SK-N-SH (cell line): ENCODE measurements at regions not wholly inside any gene's neighbourhood (a gene's known extent, or its start where the extent isn't known, plus 50 kb on each side); places are given as distances from the start of the nearest gene placed in this dataset.

Source experiments
- CTCF ChIA-PET: fragments of 300-600, 350-600 bp; formaldehyde crosslinking; extraction: SDS; loops from one replicate; lab custom pipeline; 2021; lab: Yijun Ruan, JAX
- POLR2A ChIA-PET: fragments of 350-600 bp; sonication (Branson Sonifier 250); formaldehyde crosslinking; extraction: SDS; loops from one replicate; lab custom pipeline; 2020; ENCODE audit warnings: antibody characterized with exemption, inconsistent platforms; lab: Yijun Ruan, JAX
- DNase-seq: peaks from one replicate; pipeline ENCODE4 v3.0.0; 2012
- H2AFZ ChIP-seq: fragments of 200-600 bp; sonication (generic); 2 replicates; pipeline ENCODE4 v1.8.1; 2016; ENCODE audit warnings: antibody characterized with exemption, mild to moderate bottlenecking, low read depth
- H3F3A ChIP-seq: fragments of 200-600 bp; sonication (generic); replicated peaks from 2 replicates; pipeline ENCODE3; 2016; ENCODE audit warnings: antibody characterized with exemption, mild to moderate bottlenecking; ENCODE audit not compliant: insufficient read depth
- H3K27ac ChIP-seq, 2 experiments: fragments of 200-500 bp in 1 of 2; fragments of 200-600 bp in 1 of 2; sonication (Bioruptor generic) in 1 of 2; sonication (generic), shearing (Covaris generic) in 1 of 2; 2 replicates each; pipeline versions ENCODE4 v1.5.1 to v1.6.1; 2014 to 2016; ENCODE audit warnings: low read depth in 2 of 2, inconsistent platforms in 1 of 2, low read length in 1 of 2, mild to moderate bottlenecking in 1 of 2, mixed read lengths in 1 of 2
- H3K27me3 ChIP-seq: fragments of 200-600 bp; sonication (generic), shearing (Covaris generic); 2 replicates; pipeline ENCODE4 v1.6.1; 2016; ENCODE audit warnings: mixed run types; ENCODE audit not compliant: insufficient read depth
- H3K36me3 ChIP-seq, 2 experiments: fragments of 200-500 bp in 1 of 2; fragments of 200-600 bp in 1 of 2; sonication (Bioruptor generic) in 1 of 2; sonication (generic) in 1 of 2; replicated peaks in 1 of 2; 2 replicates each; pipeline versions ENCODE3 to v1.5.1; 2014 to 2016; ENCODE audit warnings: low read length in 1 of 2, mild to moderate bottlenecking in 1 of 2; ENCODE audit not compliant: insufficient read depth in 2 of 2, control insufficient read depth in 1 of 2
- H3K4me1 ChIP-seq, 2 experiments: fragments of 200-500 bp in 1 of 2; fragments of 200-600 bp in 1 of 2; sonication (Bioruptor generic) in 1 of 2; sonication (generic), shearing (Covaris generic) in 1 of 2; 2 replicates each; pipeline versions ENCODE4 v1.5.1 to v1.6.1; 2014 to 2016; ENCODE audit warnings: low read depth in 1 of 2, low read length in 1 of 2, mixed run types in 1 of 2; ENCODE audit not compliant: insufficient read depth in 2 of 2, control insufficient read depth in 1 of 2
- H3K4me2 ChIP-seq: fragments of 200-600 bp; sonication (generic), shearing (Covaris generic); 2 replicates; pipeline ENCODE4 v1.6.1; 2017; ENCODE audit warnings: mixed run types
- H3K4me3 ChIP-seq, 2 experiments: fragments of 200-500 bp in 1 of 2; fragments of 200-600 bp in 1 of 2; sonication (Bioruptor generic) in 1 of 2; sonication (generic), shearing (Covaris generic) in 1 of 2; 2 replicates each; pipeline versions ENCODE4 v1.5.1 to v1.8.1; 2014 to 2016; ENCODE audit warnings: low read depth in 2 of 2, inconsistent platforms in 1 of 2, low read length in 1 of 2, mild to moderate bottlenecking in 1 of 2, mixed read lengths in 1 of 2, moderate library complexity in 1 of 2
- H3K79me2 ChIP-seq: fragments of 200-600 bp; sonication (generic); 2 replicates; pipeline ENCODE4 v1.8.1; 2017; ENCODE audit warnings: mild to moderate bottlenecking; ENCODE audit not compliant: insufficient read depth
- H3K9ac ChIP-seq: fragments of 200-600 bp; sonication (generic); 2 replicates; pipeline ENCODE4 v1.6.1; 2017; ENCODE audit warnings: mixed run types
- H3K9me2 ChIP-seq: fragments of 200-600 bp; sonication (generic); 2 replicates; pipeline ENCODE4 v1.6.1; 2017; ENCODE audit warnings: mixed run types
- H3K9me3 ChIP-seq: fragments of 200-600 bp; sonication (generic); 2 replicates; pipeline ENCODE4 v1.6.1; 2017; ENCODE audit warnings: mixed run types, mild to moderate bottlenecking, moderate library complexity
- H4K20me1 ChIP-seq: fragments of 200-600 bp; sonication (generic); 2 replicates; pipeline ENCODE4 v1.6.1; 2017; ENCODE audit warnings: mild to moderate bottlenecking, mixed run types; ENCODE audit not compliant: insufficient read depth
- CHD2 ChIP-seq: fragments of 150-350 bp; IDR thresholded peaks from 2 replicates; pipeline ENCODE4 v1.6.1; 2018; ENCODE audit warnings: low read length; ENCODE audit not compliant: partially characterized antibody
- ELF1 ChIP-seq: IDR thresholded peaks from 2 replicates; pipeline ENCODE4 v1.4.0; 2012
- EZH2phosphoT487 ChIP-seq: fragments of 200-600 bp; sonication (generic); IDR thresholded peaks from 2 replicates; pipeline ENCODE4 v1.6.1; 2017; ENCODE audit warnings: low read depth, mixed run types, mild to moderate bottlenecking, antibody characterized with exemption, moderate library complexity, borderline replicate concordance
- FOSL2 ChIP-seq: IDR thresholded peaks from 2 replicates; pipeline ENCODE4 v1.4.0; 2012; ENCODE audit warnings: low read depth, mild to moderate bottlenecking, moderate library complexity, borderline replicate concordance
- GABPA ChIP-seq: IDR thresholded peaks from 2 replicates; pipeline ENCODE4 v1.4.0; 2012; ENCODE audit warnings: low read depth, mild to moderate bottlenecking
- GATA2 ChIP-seq: sonication (generic); formaldehyde crosslinking; IDR thresholded peaks from 2 replicates; pipeline ENCODE4 v1.5.0; 2020; ENCODE audit warnings: mild to moderate bottlenecking, missing genetic modification reagents
- JUND ChIP-seq: IDR thresholded peaks from 2 replicates; pipeline ENCODE4 v1.4.0; 2012
- MAX ChIP-seq: IDR thresholded peaks from 2 replicates; pipeline ENCODE4 v1.4.0; 2012; ENCODE audit warnings: low read depth
- MEF2A ChIP-seq: IDR thresholded peaks from 2 replicates; pipeline ENCODE4 v1.4.0; 2012; ENCODE audit warnings: low read depth, borderline replicate concordance
- MXI1 ChIP-seq: IDR thresholded peaks from 2 replicates; pipeline ENCODE4 v1.6.1; 2012; ENCODE audit warnings: mild to moderate bottlenecking, low read depth, low read length, improper control_type of control experiment
- POLR2AphosphoS5 ChIP-seq: IDR thresholded peaks from 2 replicates; pipeline ENCODE4 v1.6.1; 2012; ENCODE audit warnings: low read depth, low read length
- REST ChIP-seq: IDR thresholded peaks from 2 replicates; pipeline ENCODE4 v1.6.1; 2012; ENCODE audit warnings: mild to moderate bottlenecking, low read depth, low read length, moderate library complexity
- SIN3A ChIP-seq: IDR thresholded peaks from 2 replicates; pipeline ENCODE4 v1.6.1; 2012; ENCODE audit warnings: low read depth, mild to moderate bottlenecking, low read length, moderate library complexity, borderline replicate concordance
- SMC3 ChIP-seq: IDR thresholded peaks from 2 replicates; pipeline ENCODE4 v1.6.1; 2012; ENCODE audit warnings: low read depth, low read length, improper control_type of control experiment
- TCF12 ChIP-seq: IDR thresholded peaks from 2 replicates; pipeline ENCODE4 v1.4.0; 2012
- TEAD4 ChIP-seq: IDR thresholded peaks from 2 replicates; pipeline ENCODE4 v1.4.0; 2012; ENCODE audit warnings: mild to moderate bottlenecking, borderline replicate concordance; ENCODE audit not compliant: insufficient read depth
- ZBTB33 ChIP-seq: IDR thresholded peaks from 2 replicates; pipeline ENCODE4 v1.4.0; 2012; ENCODE audit warnings: low read depth, borderline replicate concordance
- WGBS: methylation state at CpG from one replicate; pipeline ENCODE4 v1.1.6; 2017; ENCODE audit warnings: low lambda C conversion rate; 5-methylcytosine and 5-hydroxymethylcytosine counted together
- TF ChIP-seq, protein P1 (sequence below): fragments of 150-350 bp; IDR thresholded peaks from 2 replicates; pipeline ENCODE4 v1.6.1; 2016; ENCODE audit warnings: mild to moderate bottlenecking, low read depth, low read length

GRCh38 chr2:37826611-37827010 lies 98.5 kb upstream of the RMDN2 start:
- no peaks in the 10 kb centered on the region for H3K79me2 ChIP-seq
- H3K27me3 ChIP-seq: no peaks in the 10 kb centered on the region
- no peak overlapping the region for H2AFZ ChIP-seq
- CTCF ChIA-PET: interaction anchor here (0.8 to 18.8 kb wide), 9 partner anchors 9 to 430 kb away, joined by 3 to 247 read pairs (median 3); no protein-coding TSS in a partner anchor
- H4K20me1 ChIP-seq: no peaks in the 10 kb centered on the region
- DNase-seq: no peak
- no peak overlapping the region for H3K4me3 ChIP-seq
- no peaks in the 10 kb centered on the region for H3K36me3 ChIP-seq
- H3K9me2 ChIP-seq: no peaks in the 10 kb centered on the region
- H3K4me1 ChIP-seq: peaks cover 11 to 21% of the 10 kb centered on the region in 2 experiments; a peak in 3 of 4 replicates
- H3F3A ChIP-seq: peaks cover 10% of the 10 kb centered on the region
- no peak overlapping the region for H3K9ac ChIP-seq
- TF ChIP-seq ZBTB33 (no peak), MAX (no peak), EZH2phosphoT487 (no peak), GABPA (no peak), GATA2 (CRISPR knock-in tag) (no peak), CHD2 (no peak), POLR2AphosphoS5 (no peak), MXI1 (no peak), TEAD4 (no peak), ELF1 (no peak), TCF12 (no peak), FOSL2 (no peak)
- TF ChIP-seq, protein P1, sequence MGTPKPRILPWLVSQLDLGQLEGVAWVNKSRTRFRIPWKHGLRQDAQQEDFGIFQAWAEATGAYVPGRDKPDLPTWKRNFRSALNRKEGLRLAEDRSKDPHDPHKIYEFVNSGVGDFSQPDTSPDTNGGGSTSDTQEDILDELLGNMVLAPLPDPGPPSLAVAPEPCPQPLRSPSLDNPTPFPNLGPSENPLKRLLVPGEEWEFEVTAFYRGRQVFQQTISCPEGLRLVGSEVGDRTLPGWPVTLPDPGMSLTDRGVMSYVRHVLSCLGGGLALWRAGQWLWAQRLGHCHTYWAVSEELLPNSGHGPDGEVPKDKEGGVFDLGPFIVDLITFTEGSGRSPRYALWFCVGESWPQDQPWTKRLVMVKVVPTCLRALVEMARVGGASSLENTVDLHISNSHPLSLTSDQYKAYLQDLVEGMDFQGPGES: no peak
- 95% methylated on average over 4 of the region's 4 CpGs for WGBS
- no peak overlapping the region for H3K27ac ChIP-seq
- POLR2A ChIA-PET: no interaction called here
- H3K4me2 ChIP-seq: no peak overlapping the region
- no peaks in the 10 kb centered on the region for H3K9me3 ChIP-seq

DNA sequence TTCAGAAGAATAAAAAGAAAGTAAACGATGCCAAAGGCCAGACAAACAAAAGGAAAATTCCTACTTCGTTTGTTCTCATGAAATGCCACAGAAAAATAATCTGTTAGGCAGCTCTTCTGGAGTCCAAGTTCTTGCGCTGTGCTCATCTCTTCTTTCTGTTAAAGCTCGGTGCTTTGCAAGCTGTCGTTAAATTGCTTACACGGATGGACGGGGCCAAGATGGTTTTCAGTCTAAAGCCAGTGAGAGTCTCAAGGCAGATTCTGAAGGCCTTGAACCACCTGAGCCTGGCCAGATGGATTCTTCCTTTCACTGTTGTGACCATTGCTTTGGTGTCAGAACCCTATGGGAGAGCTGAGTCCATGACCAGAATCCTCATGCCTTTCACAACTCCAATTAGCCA lies 97.6 kb upstream of the RMDN2 start:
- Histone ChIP-seq H3K79me2 (no peaks in the 10 kb centered on the region), H4K20me1 (no peaks in the 10 kb centered on the region), H3F3A (peaks cover 6% of the 10 kb centered on the region), H3K4me3 (no peak overlapping the region), H3K36me3 (no peaks in the 10 kb centered on the region), H3K9ac (no peak overlapping the region), H3K4me1 (peaks cover 17 to 20% of the 10 kb centered on the region in 2 experiments), H3K4me2 (no peak overlapping the region), H2AFZ (no peak overlapping the region), H3K9me2 (no peaks in the 10 kb centered on the region), H3K9me3 (no peaks in the 10 kb centered on the region), H3K27ac (peak overlapping the region; percentile 47 to 83; a peak in 1 of 4 replicates), H3K27me3 (no peaks in the 10 kb centered on the region)
- 86% methylated on average over 7 of the region's 7 CpGs for WGBS
- TF ChIP-seq MXI1: no peak
- TF ChIP-seq POLR2AphosphoS5: no peak
- no peak for TF ChIP-seq TCF12
- TF ChIP-seq MEF2A: no peak
- no peak for TF ChIP-seq JUND
- no peak for TF ChIP-seq SIN3A
- TF ChIP-seq EZH2phosphoT487: no peak
- no peak for TF ChIP-seq REST
- no peak for TF ChIP-seq SMC3
- no peak for TF ChIP-seq GATA2 (CRISPR knock-in tag)
- POLR2A ChIA-PET: no interaction called here
- CTCF ChIA-PET: interaction anchor here (1.2 to 18.8 kb wide), 6 partner anchors 12 to 431 kb away, joined by 3 to 247 read pairs (median 11); no protein-coding TSS in a partner anchor
- DNase-seq: no peak
